HG03571 (cell line): ENCODE measurements at regions not wholly inside any gene's neighbourhood (a gene's known extent, or its start where the extent isn't known, plus 50 kb on each side); places are given as distances from the start of the nearest gene placed in this dataset.

ENCODE experiments used
- ATAC-seq: cut with Tn5 transposase; IDR thresholded peaks from one replicate; pipeline ENCODE4 v1.9.1; 2021; ENCODE audit not compliant: unreplicated experiment

- ATAC-seq, result no peak
Measured at GRCh38 chr1:199383793-199384192, 643.7 kb upstream of the NR5A2 start.

GRCh38 chr1:199394856-199395255, 632.7 kb upstream of the NR5A2 start:
- no peak for ATAC-seq

- no peak for ATAC-seq
Measured at GRCh38 chr1:199396456-199396855, 631.1 kb upstream of the NR5A2 start.

- peak; percentile 83 for ATAC-seq
Measured at GRCh38 chr1:199399996-199400724, 627.4 kb upstream of the NR5A2 start.

- ATAC-seq, result no peak
Measured at GRCh38 chr1:199403531-199404116, 623.9 kb upstream of the NR5A2 start.

- no peak for ATAC-seq
Measured at GRCh38 chr1:199404191-199404590, 623.3 kb upstream of the NR5A2 start.

GRCh38 chr1:199404976-199405375, 622.5 kb upstream of the NR5A2 start:
- no peak for ATAC-seq

GRCh38 chr1:199405634-199406196, 621.8 kb upstream of the NR5A2 start:
- no peak for ATAC-seq

- no peak for ATAC-seq
Measured at GRCh38 chr1:199410462-199410861, 617.0 kb upstream of the NR5A2 start.

- no peak for ATAC-seq
Measured at GRCh38 chr1:199411506-199411905, 616.0 kb upstream of the NR5A2 start.

GRCh38 chr1:199422206-199422605, 605.3 kb upstream of the NR5A2 start:
- ATAC-seq, result no peak

- ATAC-seq, result no peak
Measured at GRCh38 chr1:199447906-199448305, 579.6 kb upstream of the NR5A2 start.

- ATAC-seq, result no peak
Measured at GRCh38 chr1:199448646-199449045, 578.9 kb upstream of the NR5A2 start.

- ATAC-seq, result no peak
Measured at GRCh38 chr1:199449221-199449620, 578.3 kb upstream of the NR5A2 start.

- no peak for ATAC-seq
Measured at GRCh38 chr1:199449681-199450080, 577.8 kb upstream of the NR5A2 start.

- ATAC-seq, result no peak
Measured at GRCh38 chr1:199452627-199453026, 574.9 kb upstream of the NR5A2 start.

GRCh38 chr1:199453723-199454122, 573.8 kb upstream of the NR5A2 start:
- ATAC-seq, result no peak

- no peak for ATAC-seq
Measured at GRCh38 chr1:199460933-199461332, 566.6 kb upstream of the NR5A2 start.

- no peak for ATAC-seq
Measured at GRCh38 chr1:199463521-199464127, 563.9 kb upstream of the NR5A2 start.

- ATAC-seq, result no peak
Measured at GRCh38 chr1:199466961-199467360, 560.5 kb upstream of the NR5A2 start.

- no peak for ATAC-seq
Measured at GRCh38 chr1:199472018-199472417, 555.5 kb upstream of the NR5A2 start.

GRCh38 chr1:199472978-199473377, 554.5 kb upstream of the NR5A2 start:
- ATAC-seq, result no peak
